Activated CD8-positive, alpha-beta T cell treated with anti-CD3 and anti-CD28 coated beads for 36 hours (primary cell): ENCODE measurements at regions not wholly inside any gene's neighbourhood (a gene's known extent, or its start where the extent isn't known, plus 50 kb on each side); places are given as distances from the start of the nearest gene placed in this dataset.

ENCODE experiments used
- ATAC-seq: fragments of 200-7000 bp; cut with Tn5 transposase; one replicate; pipeline ENCODE4 v1.10.0; 2021; ENCODE audit warnings: mild to moderate bottlenecking, moderate library complexity
- CTCF ChIA-PET: fragments of 350-600 bp; sonication (Branson Sonifier 250); formaldehyde crosslinking; loops from one replicate; lab custom pipeline; 2021; ENCODE audit warnings: antibody characterized with exemption; lab: Charles Lee
- POLR2A ChIA-PET: fragments of 350-600 bp; sonication (Branson Sonifier 250); formaldehyde crosslinking; loops from one replicate; lab custom pipeline; 2021; ENCODE audit warnings: antibody characterized with exemption; lab: Charles Lee
- DNase-seq: peaks from one replicate; pipeline ENCODE4 v3.0.0-alpha.2; 2020
- H3K27ac Mint-ChIP-seq: one replicate; pipeline ENCODE4 v1.8.0; 2021; ENCODE audit warnings: mild to moderate bottlenecking, mixed read lengths
- H3K27me3 Mint-ChIP-seq: one replicate; pipeline ENCODE4 v1.8.0; 2021; ENCODE audit warnings: mixed read lengths
- H3K36me3 Mint-ChIP-seq: one replicate; pipeline ENCODE4 v1.8.0; 2021; ENCODE audit warnings: low read depth, mixed read lengths
- H3K4me1 Mint-ChIP-seq: one replicate; pipeline ENCODE4 v1.8.0; 2021; ENCODE audit warnings: low read depth, mixed read lengths
- H3K4me3 Mint-ChIP-seq: one replicate; pipeline ENCODE4 v1.8.0; 2021; ENCODE audit warnings: mild to moderate bottlenecking, moderate library complexity, mixed read lengths
- H3K9me3 Mint-ChIP-seq: one replicate; pipeline ENCODE4 v1.8.0; 2021; ENCODE audit warnings: mixed read lengths
- intact Hi-C: fragments of 100-400 bp; cut with micrococcal nuclease; formaldehyde crosslinking; loops from one replicate; pipeline ENCODE4 v1.10.0; 2022
- TF ChIP-seq, protein P1 (sequence below): fragments of 200-600 bp; IDR thresholded peaks from one replicate; pipeline ENCODE4 v1.8.0; 2022; ENCODE audit warnings: antibody characterized with exemption, mild to moderate bottlenecking

DNA sequence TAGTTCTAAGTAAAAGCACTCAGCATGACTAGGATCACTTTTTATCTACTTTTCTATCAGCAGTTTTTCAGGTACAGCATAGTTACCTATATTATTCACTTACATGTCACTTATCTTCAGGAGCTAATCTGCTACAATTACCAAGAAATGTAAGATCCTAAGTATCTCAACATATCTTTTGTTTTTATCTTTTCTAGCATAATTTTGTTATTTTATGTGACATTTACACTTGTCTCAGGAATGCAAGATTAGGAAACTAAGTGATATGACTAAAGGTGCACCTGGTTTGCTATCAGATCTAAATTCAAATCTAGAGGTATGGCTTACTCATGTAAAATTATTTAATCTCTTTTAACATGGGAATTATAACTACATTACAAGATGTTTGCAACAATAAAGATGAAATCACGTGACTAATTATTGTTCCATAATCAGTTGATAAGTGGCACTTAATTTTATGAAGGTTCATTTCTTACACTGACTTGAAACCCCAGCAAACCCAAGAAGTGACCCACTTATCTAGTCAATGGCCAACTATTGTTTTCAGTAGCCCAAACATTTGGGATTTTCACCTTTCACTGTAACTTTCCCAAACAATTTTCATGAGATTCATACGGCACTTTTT, 390.3 kb upstream of the PCDH15 start:
- ChIA-PET CTCF (no interaction called here), POLR2A (no interaction called here)
- intact Hi-C loops, result no loop called here
- no peak for DNase-seq
- Mint-ChIP-seq H3K36me3 (no peaks in the 10 kb centered on the region), H3K4me1 (no peaks in the 10 kb centered on the region), H3K27me3 (no peaks in the 10 kb centered on the region), H3K27ac (no peak overlapping the region), H3K4me3 (no peak overlapping the region), H3K9me3 (peaks cover 4% of the 10 kb centered on the region)
- TF ChIP-seq, protein P1, sequence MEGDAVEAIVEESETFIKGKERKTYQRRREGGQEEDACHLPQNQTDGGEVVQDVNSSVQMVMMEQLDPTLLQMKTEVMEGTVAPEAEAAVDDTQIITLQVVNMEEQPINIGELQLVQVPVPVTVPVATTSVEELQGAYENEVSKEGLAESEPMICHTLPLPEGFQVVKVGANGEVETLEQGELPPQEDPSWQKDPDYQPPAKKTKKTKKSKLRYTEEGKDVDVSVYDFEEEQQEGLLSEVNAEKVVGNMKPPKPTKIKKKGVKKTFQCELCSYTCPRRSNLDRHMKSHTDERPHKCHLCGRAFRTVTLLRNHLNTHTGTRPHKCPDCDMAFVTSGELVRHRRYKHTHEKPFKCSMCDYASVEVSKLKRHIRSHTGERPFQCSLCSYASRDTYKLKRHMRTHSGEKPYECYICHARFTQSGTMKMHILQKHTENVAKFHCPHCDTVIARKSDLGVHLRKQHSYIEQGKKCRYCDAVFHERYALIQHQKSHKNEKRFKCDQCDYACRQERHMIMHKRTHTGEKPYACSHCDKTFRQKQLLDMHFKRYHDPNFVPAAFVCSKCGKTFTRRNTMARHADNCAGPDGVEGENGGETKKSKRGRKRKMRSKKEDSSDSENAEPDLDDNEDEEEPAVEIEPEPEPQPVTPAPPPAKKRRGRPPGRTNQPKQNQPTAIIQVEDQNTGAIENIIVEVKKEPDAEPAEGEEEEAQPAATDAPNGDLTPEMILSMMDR, result no peak
- no peak for ATAC-seq

DNA sequence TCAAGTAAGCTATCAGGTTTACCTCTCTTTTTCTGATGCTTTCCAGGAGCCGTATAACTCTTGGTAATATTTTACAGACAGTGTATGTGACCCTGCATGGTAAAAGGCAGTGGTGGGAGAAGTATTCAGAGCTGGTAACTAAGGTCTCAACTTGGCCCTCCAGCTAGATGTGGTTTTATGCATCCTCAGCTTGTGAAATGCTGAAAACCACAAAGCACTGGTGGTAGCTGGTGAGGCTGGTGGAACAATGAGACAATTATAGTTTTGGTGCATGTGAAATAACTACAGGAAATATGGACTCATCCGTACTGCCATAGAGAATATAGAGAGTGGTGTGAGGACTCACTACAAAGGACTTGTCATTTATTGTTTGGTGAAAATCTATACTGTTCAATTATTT, 383.0 kb upstream of the PCDH15 start:
- no peak overlapping the region for H3K27ac Mint-ChIP-seq
- ChIA-PET CTCF (no interaction called here), POLR2A (no interaction called here)
- ATAC-seq (no peak), DNase-seq (no peak)
- H3K27me3 Mint-ChIP-seq, result no peaks in the 10 kb centered on the region
- no peaks in the 10 kb centered on the region for H3K4me1 Mint-ChIP-seq
- H3K9me3 Mint-ChIP-seq, result peaks cover 4% of the 10 kb centered on the region
- H3K4me3 Mint-ChIP-seq, result no peak overlapping the region
- intact Hi-C loops, result no loop called here
- TF ChIP-seq, protein P1, result no peak
- no peaks in the 10 kb centered on the region for H3K36me3 Mint-ChIP-seq

DNA sequence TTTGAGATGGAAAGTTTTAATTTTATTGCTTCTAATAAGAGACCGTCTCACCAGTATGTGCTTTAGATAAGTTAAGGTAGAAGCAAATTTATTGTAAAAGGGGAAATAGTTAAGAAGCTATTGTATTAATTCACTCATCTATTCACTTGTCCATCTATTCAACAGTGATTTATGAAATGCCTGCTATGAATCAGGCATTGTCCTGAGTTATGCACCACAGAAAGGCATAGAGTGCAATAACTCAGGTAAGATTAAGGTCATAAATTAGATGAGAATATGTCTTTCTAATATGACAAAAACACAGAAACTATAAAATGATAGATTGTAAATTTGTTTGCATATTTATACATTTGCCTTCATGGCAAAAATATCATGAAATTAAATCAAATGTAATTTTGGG, 379.3 kb upstream of the PCDH15 start:
- CTCF ChIA-PET, result no interaction called here
- Mint-ChIP-seq H3K27ac (no peak overlapping the region), H3K36me3 (no peaks in the 10 kb centered on the region), H3K9me3 (peaks cover 1% of the 10 kb centered on the region), H3K27me3 (no peaks in the 10 kb centered on the region), H3K4me1 (no peaks in the 10 kb centered on the region), H3K4me3 (no peak overlapping the region)
- POLR2A ChIA-PET, result no interaction called here
- intact Hi-C loops, result no loop called here
- TF ChIP-seq, protein P1, result no peak
- DNase-seq (no peak), ATAC-seq (no peak)

DNA sequence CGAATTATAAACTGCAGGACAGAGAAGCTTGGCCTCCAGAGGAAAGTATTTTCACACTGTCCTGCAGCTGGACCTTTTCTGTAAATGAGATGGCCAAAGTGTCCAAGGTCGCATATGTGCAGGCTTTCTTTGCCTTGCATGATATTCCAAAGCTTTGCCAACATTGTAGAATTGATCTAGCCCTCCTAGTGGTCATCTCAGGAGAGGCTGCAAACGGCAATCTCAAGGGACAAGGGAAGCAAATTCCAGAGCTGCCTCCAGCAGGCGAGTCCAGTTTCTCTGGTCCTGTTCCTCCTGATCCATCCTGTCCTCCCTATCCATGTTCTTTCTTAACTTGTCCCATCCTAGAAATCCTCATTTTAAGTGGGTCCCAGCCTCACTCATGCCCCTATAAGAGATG, 373.4 kb upstream of the PCDH15 start:
- Mint-ChIP-seq H3K4me1 (no peaks in the 10 kb centered on the region), H3K27me3 (no peaks in the 10 kb centered on the region), H3K36me3 (no peaks in the 10 kb centered on the region), H3K9me3 (peaks cover 2% of the 10 kb centered on the region), H3K4me3 (no peak overlapping the region), H3K27ac (no peak overlapping the region)
- no peak for DNase-seq
- ChIA-PET POLR2A (no interaction called here), CTCF (no interaction called here)
- intact Hi-C loops, result no loop called here
- TF ChIP-seq, protein P1, result no peak
- no peak for ATAC-seq

DNA sequence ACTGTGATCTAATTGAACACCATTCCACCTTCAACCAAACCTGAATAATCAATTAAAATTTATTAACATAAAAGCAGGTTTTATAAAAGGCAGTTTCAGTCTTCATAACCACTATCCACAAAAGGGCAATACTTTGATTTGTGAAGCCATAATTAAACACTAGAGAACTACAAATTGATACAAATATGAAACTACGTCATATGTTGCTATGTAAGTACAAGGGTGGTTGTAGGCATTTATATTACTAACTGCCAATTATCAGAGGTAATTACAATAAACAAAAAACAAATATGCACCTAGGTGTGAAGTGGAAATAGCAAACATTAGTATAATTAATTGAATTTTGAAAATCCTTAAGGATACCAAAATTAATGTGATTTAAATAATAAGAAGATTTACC, 368.5 kb upstream of the PCDH15 start:
- Mint-ChIP-seq H3K4me1 (no peaks in the 10 kb centered on the region), H3K9me3 (peaks cover 2% of the 10 kb centered on the region), H3K36me3 (no peaks in the 10 kb centered on the region), H3K27ac (no peak overlapping the region), H3K27me3 (no peaks in the 10 kb centered on the region), H3K4me3 (no peak overlapping the region)
- no peak for DNase-seq
- ChIA-PET CTCF (no interaction called here), POLR2A (no interaction called here)
- TF ChIP-seq, protein P1, result no peak
- no peak for ATAC-seq
- intact Hi-C loops, result no loop called here
